HFFc6 (cell line): ENCODE measurements at regions not wholly inside any gene's neighbourhood (a gene's known extent, or its start where the extent isn't known, plus 50 kb on each side); places are given as distances from the start of the nearest gene placed in this dataset.

ENCODE experiments used
- DNase-seq: peaks from one replicate; pipeline ENCODE4 v3.0.0-alpha.2; 2018
- H3K27ac Mint-ChIP-seq: 2 replicates; pipeline ENCODE4 v1.8.0; 2020; ENCODE audit warnings: mild to moderate bottlenecking, mixed read lengths
- H3K27me3 Mint-ChIP-seq: 2 replicates; pipeline ENCODE4 v1.8.0; 2021; ENCODE audit warnings: mild to moderate bottlenecking, moderate library complexity, mixed read lengths; ENCODE audit not compliant: insufficient read depth
- H3K36me3 Mint-ChIP-seq: 2 replicates; pipeline ENCODE4 v1.8.0; 2021; ENCODE audit warnings: low read depth, mixed read lengths
- H3K4me1 Mint-ChIP-seq: 2 replicates; pipeline ENCODE4 v1.8.0; 2020; ENCODE audit warnings: low read depth, mixed read lengths
- H3K4me3 Mint-ChIP-seq: 2 replicates; pipeline ENCODE4 v1.8.0; 2020; ENCODE audit warnings: mild to moderate bottlenecking, moderate library complexity, mixed read lengths
- H3K9me3 Mint-ChIP-seq: 2 replicates; pipeline ENCODE4 v1.8.0; 2020; ENCODE audit warnings: mild to moderate bottlenecking, mixed read lengths
- CTCF ChIP-seq: fragments of 200-600 bp; sonication (generic); IDR thresholded peaks from 2 replicates; pipeline ENCODE4 v1.5.0; 2021; ENCODE audit warnings: antibody characterized with exemption, mild to moderate bottlenecking

- Mint-ChIP-seq H3K9me3 (no peaks in the 10 kb centered on the region), H3K4me1 (no peaks in the 10 kb centered on the region), H3K4me3 (no peak overlapping the region), H3K36me3 (no peaks in the 10 kb centered on the region), H3K27ac (no peak overlapping the region), H3K27me3 (peaks cover 30% of the 10 kb centered on the region)
- DNase-seq = no peak
- no peak for TF ChIP-seq CTCF
Observed at GRCh38 chr2:238564286-238564920, 137.7 kb downstream of the ASB1 start.

- Mint-ChIP-seq H3K9me3 (no peaks in the 10 kb centered on the region), H3K36me3 (no peaks in the 10 kb centered on the region), H3K27me3 (peaks cover 35% of the 10 kb centered on the region), H3K4me3 (no peak overlapping the region), H3K4me1 (no peaks in the 10 kb centered on the region), H3K27ac (no peak overlapping the region)
- no peak for TF ChIP-seq CTCF
- no peak for DNase-seq
Observed at GRCh38 chr2:238565031-238565430, 138.3 kb downstream of the ASB1 start.

DNA sequence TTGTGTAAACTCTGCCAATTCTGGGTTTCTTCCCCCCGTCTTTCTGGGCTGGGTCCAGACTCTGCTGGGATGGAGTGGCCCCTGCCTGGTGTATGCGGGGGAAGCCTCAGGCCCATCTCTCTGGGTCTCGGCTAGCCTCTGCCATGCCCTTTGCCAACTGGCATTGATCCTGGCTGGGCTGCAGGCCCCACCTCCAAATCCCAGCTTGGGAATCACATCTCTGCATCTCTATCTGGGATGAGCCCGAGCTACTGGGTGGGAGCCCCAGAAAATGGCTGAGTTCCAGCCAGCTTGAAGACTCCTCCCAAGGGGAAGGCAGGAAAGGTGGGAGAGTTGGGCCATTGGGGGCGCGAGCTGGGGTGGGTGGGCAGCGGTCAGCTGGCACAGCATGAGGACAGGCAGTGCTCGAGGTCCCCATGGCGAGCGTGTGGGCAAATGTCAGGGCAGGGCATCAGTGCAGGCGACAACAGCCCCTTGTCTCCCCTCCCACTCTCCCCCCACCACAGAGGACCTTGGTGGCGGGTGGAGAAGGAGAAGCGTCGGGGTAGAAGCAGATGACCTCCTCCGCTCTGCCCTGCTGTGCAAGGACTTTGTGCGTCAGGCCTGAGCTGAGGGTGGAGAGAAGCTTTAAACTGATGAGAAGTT, 139.4 kb downstream of the ASB1 start:
- no peak for TF ChIP-seq CTCF
- H3K9me3 Mint-ChIP-seq = no peaks in the 10 kb centered on the region
- no peak overlapping the region for H3K27ac Mint-ChIP-seq
- no peak for DNase-seq
- H3K4me3 Mint-ChIP-seq = no peak overlapping the region
- H3K4me1 Mint-ChIP-seq = no peaks in the 10 kb centered on the region
- peaks cover 41% of the 10 kb centered on the region for H3K27me3 Mint-ChIP-seq
- H3K36me3 Mint-ChIP-seq = no peaks in the 10 kb centered on the region

DNA sequence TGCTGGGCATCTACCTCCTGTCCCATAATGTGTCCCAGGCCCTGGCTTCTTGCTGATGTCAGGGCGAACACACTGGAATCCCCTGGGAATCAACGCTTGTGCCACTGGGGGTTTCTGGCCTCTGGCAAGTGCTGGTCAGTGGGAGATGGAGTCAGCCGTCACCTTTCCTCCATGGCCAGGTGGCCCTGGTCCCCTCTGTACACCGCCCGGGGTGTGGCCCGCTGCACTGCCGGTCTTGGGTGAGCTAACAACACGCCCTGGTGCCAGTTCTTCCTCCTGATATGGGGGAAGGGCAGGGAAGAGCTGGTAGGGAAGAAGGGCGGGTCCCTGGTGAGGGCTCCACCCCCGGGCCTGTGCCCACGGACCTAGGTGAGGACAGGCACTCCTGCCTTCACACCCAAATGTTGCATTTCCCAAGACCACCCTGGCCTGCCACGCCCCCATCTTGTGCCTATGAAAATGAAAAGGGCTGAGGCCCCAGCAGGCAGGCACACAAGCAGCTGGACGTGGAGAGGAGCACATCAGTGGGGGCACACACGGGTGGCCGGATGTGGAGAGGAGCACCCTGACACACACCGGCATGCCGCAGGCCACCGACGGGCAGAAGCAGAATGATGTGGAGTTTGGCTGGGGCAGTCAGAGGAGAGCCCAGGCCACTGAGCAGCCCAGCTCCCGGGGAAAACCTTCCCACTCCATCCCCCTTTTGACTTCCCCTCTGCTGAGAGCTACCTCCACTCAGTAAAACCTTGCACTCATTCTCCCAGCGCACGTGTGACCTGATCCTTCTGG, 140.5 kb downstream of the ASB1 start:
- H3K4me3 Mint-ChIP-seq = no peak overlapping the region
- DNase-seq = no peak
- TF ChIP-seq CTCF = no peak
- H3K9me3 Mint-ChIP-seq = no peaks in the 10 kb centered on the region
- H3K27me3 Mint-ChIP-seq = peaks cover 38% of the 10 kb centered on the region
- no peaks in the 10 kb centered on the region for H3K36me3 Mint-ChIP-seq
- H3K27ac Mint-ChIP-seq = no peak overlapping the region
- no peaks in the 10 kb centered on the region for H3K4me1 Mint-ChIP-seq

- Mint-ChIP-seq H3K27me3 (peaks cover 34% of the 10 kb centered on the region), H3K4me1 (no peaks in the 10 kb centered on the region), H3K4me3 (no peak overlapping the region), H3K27ac (no peak overlapping the region), H3K36me3 (no peaks in the 10 kb centered on the region), H3K9me3 (no peaks in the 10 kb centered on the region)
- TF ChIP-seq CTCF = no peak
- DNase-seq = no peak
Observed at GRCh38 chr2:238567996-238568395, 141.3 kb downstream of the ASB1 start.
